H9 (cell line): ENCODE measurements at regions not wholly inside any gene's neighbourhood (a gene's known extent, or its start where the extent isn't known, plus 50 kb on each side); places are given as distances from the start of the nearest gene placed in this dataset.

ENCODE experiments used
- DNase-seq: peaks from one replicate; pipeline ENCODE4 v3.0.0-alpha.2; 2017
- H2AFZ ChIP-seq: one replicate; pipeline ENCODE4 v1.6.1; 2013; ENCODE audit warnings: mild to moderate bottlenecking, low read length, control low read depth, moderate library complexity
- H2AK5ac ChIP-seq: 2 replicates; pipeline ENCODE4 v1.6.1; 2013; ENCODE audit warnings: low read length, control low read depth, mixed read lengths; ENCODE audit not compliant: insufficient read length
- H2BK120ac ChIP-seq: one replicate; pipeline ENCODE4 v1.6.1; 2013; ENCODE audit warnings: low read depth, mild to moderate bottlenecking, low read length, control low read depth, inconsistent platforms; ENCODE audit not compliant: poor library complexity, severe bottlenecking
- H2BK12ac ChIP-seq: 2 replicates; pipeline ENCODE4 v1.6.1; 2013; ENCODE audit warnings: low read length, control low read depth, mixed read lengths, low read depth; ENCODE audit not compliant: insufficient read length
- H2BK15ac ChIP-seq: 2 replicates; pipeline ENCODE4 v1.6.1; 2013; ENCODE audit warnings: low read depth, low read length, control low read depth
- H2BK20ac ChIP-seq: one replicate; pipeline ENCODE4 v1.6.1; 2013; ENCODE audit warnings: low read depth, mild to moderate bottlenecking, low read length, control low read depth, inconsistent platforms; ENCODE audit not compliant: poor library complexity, severe bottlenecking
- H2BK5ac ChIP-seq: 2 replicates; pipeline ENCODE4 v1.6.1; 2013; ENCODE audit warnings: low read length, control low read depth, mixed read lengths; ENCODE audit not compliant: insufficient read length
- H3K14ac ChIP-seq: 2 replicates; pipeline ENCODE4 v1.6.1; 2013; ENCODE audit warnings: low read length, control low read depth; ENCODE audit not compliant: insufficient read depth
- H3K18ac ChIP-seq: 2 replicates; pipeline ENCODE4 v1.6.1; 2013; ENCODE audit warnings: low read depth, mild to moderate bottlenecking, mixed read lengths, low read length, control low read depth; ENCODE audit not compliant: insufficient read length
- H3K23ac ChIP-seq: 2 replicates; pipeline ENCODE4 v1.6.1; 2013; ENCODE audit warnings: low read length, control low read depth, mixed read lengths, low read depth; ENCODE audit not compliant: insufficient read length
- H3K23me2 ChIP-seq: 2 replicates; pipeline ENCODE4 v1.6.1; 2013; ENCODE audit warnings: low read depth, mild to moderate bottlenecking, mixed read lengths, low read length, control low read depth; ENCODE audit not compliant: insufficient read length, poor library complexity, severe bottlenecking
- H3K27ac ChIP-seq: 2 replicates; pipeline ENCODE4 v1.5.1; 2013; ENCODE audit warnings: low read length, control low read depth, mixed read lengths, low read depth; ENCODE audit not compliant: insufficient read length
- H3K27me3 ChIP-seq: 2 replicates; pipeline ENCODE4 v1.6.1; 2013; ENCODE audit warnings: low read length, control low read depth, inconsistent platforms; ENCODE audit not compliant: insufficient read depth
- H3K4ac ChIP-seq: 2 replicates; pipeline ENCODE4 v1.6.1; 2013; ENCODE audit warnings: low read depth, mild to moderate bottlenecking, control low read depth, inconsistent platforms, low read length, moderate library complexity
- H3K4me1 ChIP-seq: 2 replicates; pipeline ENCODE4 v1.6.1; 2013; ENCODE audit warnings: low read length, control low read depth, inconsistent platforms; ENCODE audit not compliant: insufficient read depth
- H3K4me2 ChIP-seq: 2 replicates; pipeline ENCODE4 v1.6.1; 2013; ENCODE audit warnings: low read length, control low read depth, mixed read lengths; ENCODE audit not compliant: insufficient read length, insufficient read depth
- H3K56ac ChIP-seq: 2 replicates; pipeline ENCODE4 v1.6.1; 2013; ENCODE audit warnings: low read depth, mild to moderate bottlenecking, mixed read lengths, low read length, control low read depth; ENCODE audit not compliant: insufficient read length
- H3K79me1 ChIP-seq: 2 replicates; pipeline ENCODE4 v1.6.1; 2013; ENCODE audit warnings: low read depth, mild to moderate bottlenecking, moderate library complexity, low read length, control low read depth, inconsistent platforms; ENCODE audit not compliant: insufficient read depth, poor library complexity, severe bottlenecking
- H3K79me2 ChIP-seq: 2 replicates; pipeline ENCODE4 v1.6.1; 2013; ENCODE audit warnings: low read length, control low read depth, inconsistent platforms; ENCODE audit not compliant: insufficient read depth
- H3K9ac ChIP-seq: 2 replicates; pipeline ENCODE4 v1.6.1; 2013; ENCODE audit warnings: low read length, control low read depth, mixed read lengths; ENCODE audit not compliant: insufficient read length; ENCODE audit errors: extremely low read depth
- H3K9me3 ChIP-seq: one replicate; pipeline ENCODE4 v1.6.1; 2013; ENCODE audit warnings: low read depth, low read length, inconsistent platforms; ENCODE audit not compliant: control insufficient read depth
- H3T11ph ChIP-seq: one replicate; pipeline ENCODE4 v1.6.1; 2013; ENCODE audit warnings: mild to moderate bottlenecking, low read length, control low read depth, inconsistent platforms
- H4K20me1 ChIP-seq: one replicate; pipeline ENCODE4 v1.6.1; 2013; ENCODE audit not compliant: control insufficient read depth, insufficient read length, insufficient read depth
- H4K5ac ChIP-seq: 2 replicates; pipeline ENCODE4 v1.6.1; 2013; ENCODE audit warnings: low read depth, mild to moderate bottlenecking, mixed read lengths, low read length, control low read depth; ENCODE audit not compliant: insufficient read length
- H4K8ac ChIP-seq: replicated peaks from 2 replicates; pipeline ENCODE4 v1.6.1; 2013; ENCODE audit warnings: low read length, control low read depth, mixed read lengths, low read depth; ENCODE audit not compliant: insufficient read length
- H4K91ac ChIP-seq: 2 replicates; pipeline ENCODE4 v1.6.1; 2013; ENCODE audit warnings: low read depth, mild to moderate bottlenecking, moderate library complexity, mixed read lengths, low read length, control low read depth; ENCODE audit not compliant: insufficient read length
- H3K27ac Mint-ChIP-seq, 3 experiments: 2 replicates in 2 of 3; 3 replicates in 1 of 3; pipeline ENCODE4 v1.8.0; 2020 to 2021; ENCODE audit warnings: mixed read lengths in 3 of 3, mild to moderate bottlenecking in 1 of 3, moderate library complexity in 1 of 3
- H3K27me3 Mint-ChIP-seq: 2 replicates; pipeline ENCODE4 v1.8.0; 2021; ENCODE audit warnings: low read depth, mild to moderate bottlenecking, moderate library complexity, mixed read lengths
- H3K36me3 Mint-ChIP-seq, 3 experiments: 2 replicates in 2 of 3; 3 replicates in 1 of 3; pipeline ENCODE4 v1.8.0; 2020 to 2021; ENCODE audit warnings: low read depth in 3 of 3, mixed read lengths in 3 of 3; ENCODE audit not compliant: insufficient read depth in 1 of 3
- H3K4me1 Mint-ChIP-seq, 2 experiments: 2 replicates each; pipeline ENCODE4 v1.8.0; 2020; ENCODE audit warnings: mixed read lengths in 2 of 2
- H3K4me3 Mint-ChIP-seq, 2 experiments: 2 replicates in 1 of 2; 3 replicates in 1 of 2; pipeline ENCODE4 v1.8.0; 2020 to 2021; ENCODE audit warnings: mild to moderate bottlenecking in 2 of 2, mixed read lengths in 2 of 2, moderate library complexity in 1 of 2
- H3K9me3 Mint-ChIP-seq, 2 experiments: 2 replicates in 1 of 2; 3 replicates in 1 of 2; pipeline ENCODE4 v1.8.0; 2020; ENCODE audit warnings: mild to moderate bottlenecking in 2 of 2, mixed read lengths in 2 of 2, moderate library complexity in 1 of 2
- TF ChIP-seq, protein P1 (sequence below): fragments of 200-600 bp; sonication (generic); conservative IDR thresholded peaks from 3 replicates; pipeline ENCODE4 v1.8.0; 2021; ENCODE audit warnings: antibody characterized with exemption, mild to moderate bottlenecking

DNA sequence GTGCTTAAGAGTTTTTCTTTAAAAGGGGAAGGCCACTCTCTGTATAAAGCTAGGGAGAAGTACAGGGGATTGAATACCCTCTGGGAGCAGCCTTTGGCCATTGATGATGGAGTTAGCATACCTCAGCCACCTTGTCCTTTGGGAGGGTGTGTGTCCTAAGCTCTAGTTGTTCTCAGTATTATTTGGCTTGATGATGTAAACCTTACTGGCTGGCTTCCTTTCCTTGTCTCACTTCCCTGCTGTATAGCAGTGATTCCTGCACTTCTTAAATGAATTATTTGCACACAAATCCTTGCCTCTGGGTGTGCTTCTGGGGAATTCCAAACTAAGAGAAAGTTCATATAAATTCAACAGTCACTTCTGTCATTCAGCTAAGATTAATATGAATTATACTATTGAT is 234.9 kb upstream of the RIOK2 start:
- H2BK15ac ChIP-seq = no peak overlapping the region
- H3K79me2 ChIP-seq = no peaks in the 10 kb centered on the region
- H2AFZ ChIP-seq = no peak overlapping the region
- no peaks in the 10 kb centered on the region for H3K23me2 ChIP-seq
- no peaks in the 10 kb centered on the region for H3K9me3 ChIP-seq
- no peak overlapping the region for H3K9ac ChIP-seq
- H2AK5ac ChIP-seq = no peak overlapping the region
- no peaks in the 10 kb centered on the region for H3K79me1 ChIP-seq
- H3K27me3 ChIP-seq = no peaks in the 10 kb centered on the region
- H2BK5ac ChIP-seq = no peak overlapping the region
- TF ChIP-seq, protein P1, sequence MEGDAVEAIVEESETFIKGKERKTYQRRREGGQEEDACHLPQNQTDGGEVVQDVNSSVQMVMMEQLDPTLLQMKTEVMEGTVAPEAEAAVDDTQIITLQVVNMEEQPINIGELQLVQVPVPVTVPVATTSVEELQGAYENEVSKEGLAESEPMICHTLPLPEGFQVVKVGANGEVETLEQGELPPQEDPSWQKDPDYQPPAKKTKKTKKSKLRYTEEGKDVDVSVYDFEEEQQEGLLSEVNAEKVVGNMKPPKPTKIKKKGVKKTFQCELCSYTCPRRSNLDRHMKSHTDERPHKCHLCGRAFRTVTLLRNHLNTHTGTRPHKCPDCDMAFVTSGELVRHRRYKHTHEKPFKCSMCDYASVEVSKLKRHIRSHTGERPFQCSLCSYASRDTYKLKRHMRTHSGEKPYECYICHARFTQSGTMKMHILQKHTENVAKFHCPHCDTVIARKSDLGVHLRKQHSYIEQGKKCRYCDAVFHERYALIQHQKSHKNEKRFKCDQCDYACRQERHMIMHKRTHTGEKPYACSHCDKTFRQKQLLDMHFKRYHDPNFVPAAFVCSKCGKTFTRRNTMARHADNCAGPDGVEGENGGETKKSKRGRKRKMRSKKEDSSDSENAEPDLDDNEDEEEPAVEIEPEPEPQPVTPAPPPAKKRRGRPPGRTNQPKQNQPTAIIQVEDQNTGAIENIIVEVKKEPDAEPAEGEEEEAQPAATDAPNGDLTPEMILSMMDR = no peak
- H3K4me1 ChIP-seq = no peaks in the 10 kb centered on the region
- Mint-ChIP-seq H3K4me3 (no peak overlapping the region), H3K36me3 (no peaks in the 10 kb centered on the region), H3K27me3 (no peaks in the 10 kb centered on the region), H3K27ac (no peak overlapping the region; a peak in 1 of 7 replicates), H3K9me3 (no peaks in the 10 kb centered on the region), H3K4me1 (peaks cover 9 to 12% of the 10 kb centered on the region in 2 experiments)
- no peak overlapping the region for H3K18ac ChIP-seq
- H2BK12ac ChIP-seq = no peak overlapping the region
- no peak for DNase-seq
- no peak overlapping the region for H4K91ac ChIP-seq
- H3K4me2 ChIP-seq = no peak overlapping the region
- H3K56ac ChIP-seq = no peak overlapping the region
- H3K23ac ChIP-seq = no peak overlapping the region
- H3T11ph ChIP-seq = no peak overlapping the region
- no peak overlapping the region for H3K27ac ChIP-seq
- no peak overlapping the region for H3K14ac ChIP-seq
- no peak overlapping the region for H2BK120ac ChIP-seq
- no peak overlapping the region for H4K5ac ChIP-seq
- no peak overlapping the region for H4K8ac ChIP-seq
- no peaks in the 10 kb centered on the region for H4K20me1 ChIP-seq
- H3K4ac ChIP-seq = no peak overlapping the region
- H2BK20ac ChIP-seq = no peak overlapping the region
